GM10248 (cell line): ENCODE measurements at regions not wholly inside any gene's neighbourhood (a gene's known extent, or its start where the extent isn't known, plus 50 kb on each side); places are given as distances from the start of the nearest gene placed in this dataset.

Source experiments
- CTCF ChIA-PET: fragments of 300-600 bp; sonication (Branson Sonifier 250); formaldehyde crosslinking; extraction: SDS; loops from one replicate; lab custom pipeline; 2021; ENCODE audit warnings: antibody characterized with exemption; lab: Yijun Ruan, JAX
- POLR2A ChIA-PET: fragments of 350-650 bp; sonication (Branson Sonifier 250); formaldehyde crosslinking; extraction: SDS; loops from one replicate; lab custom pipeline; 2020; ENCODE audit warnings: antibody characterized with exemption; lab: Yijun Ruan, JAX
- DNase-seq: peaks from one replicate; pipeline ENCODE4 v3.0.0; 2012; ENCODE audit errors: extremely low spot score
- CTCF ChIP-seq: IDR thresholded peaks from 2 replicates; pipeline ENCODE4 v1.5.1; 2012; ENCODE audit warnings: mild to moderate bottlenecking, low read depth; ENCODE audit errors: extremely low read depth, missing control alignments, control extremely low read depth

- DNase-seq, result no peak
- CTCF ChIA-PET, result interaction anchor here (1.0 to 1.3 kb wide), 3 partner anchors 22 to 57 kb away, joined by 3 to 5 read pairs (median 4); no protein-coding TSS in a partner anchor
- POLR2A ChIA-PET, result no interaction called here
- no peak for TF ChIP-seq CTCF
These were observed 173.8 kb downstream of the PSAT1 start for GRCh38 chr9:78470741-78471140.

GRCh38 chr9:78472111-78472510 lies 175.2 kb downstream of the PSAT1 start:
- ChIA-PET CTCF (no interaction called here), POLR2A (no interaction called here)
- DNase-seq, result no peak
- TF ChIP-seq CTCF, result no peak

GRCh38 chr9:78479441-78479840 lies 182.5 kb downstream of the PSAT1 start:
- DNase-seq, result no peak
- TF ChIP-seq CTCF, result no peak
- POLR2A ChIA-PET, result no interaction called here
- CTCF ChIA-PET, result no interaction called here

- ChIA-PET CTCF (interaction anchor here (0.8 kb wide), 1 partner anchor 9 kb away, joined by 3 read pairs; no protein-coding TSS in a partner anchor), POLR2A (no interaction called here)
- no peak for TF ChIP-seq CTCF
- DNase-seq, result no peak
These were observed 189.7 kb downstream of the PSAT1 start for GRCh38 chr9:78486661-78487060.

GRCh38 chr9:78490231-78490630 lies 193.3 kb downstream of the PSAT1 start:
- CTCF ChIA-PET, result no interaction called here

GRCh38 chr9:78491402-78491801 lies 194.5 kb downstream of the PSAT1 start:
- no peak for TF ChIP-seq CTCF
- ChIA-PET CTCF (no interaction called here), POLR2A (no interaction called here)
- no peak for DNase-seq

More at GRCh38 chr9:78490231-78490630, 193.3 kb downstream of the PSAT1 start:
- no peak for DNase-seq
- TF ChIP-seq CTCF, result no peak
- POLR2A ChIA-PET, result no interaction called here
